Dendritic cell treated with granulocyte-macrophage colony-stimulating factor and Interleukin-4, amounts not matched to agents 40 ng/mL and 50 ng/mL, for 4 days (primary cell): ENCODE measurements at regions not wholly inside any gene's neighbourhood (a gene's known extent, or its start where the extent isn't known, plus 50 kb on each side); places are given as distances from the start of the nearest gene placed in this dataset.

Source experiments
- H3K27ac Mint-ChIP-seq: one replicate; pipeline ENCODE4 v1.8.0; 2022; ENCODE audit warnings: mild to moderate bottlenecking, mixed read lengths
- H3K27me3 Mint-ChIP-seq: one replicate; pipeline ENCODE4 v1.8.0; 2022; ENCODE audit warnings: mild to moderate bottlenecking, mixed read lengths
- H3K36me3 Mint-ChIP-seq: one replicate; pipeline ENCODE4 v1.8.0; 2022; ENCODE audit warnings: low read depth, mixed read lengths
- H3K4me1 Mint-ChIP-seq: one replicate; pipeline ENCODE4 v1.8.0; 2022; ENCODE audit warnings: low read depth, mixed read lengths
- H3K4me3 Mint-ChIP-seq: one replicate; pipeline ENCODE4 v1.8.0; 2022; ENCODE audit warnings: mild to moderate bottlenecking, moderate library complexity, mixed read lengths
- H3K9me3 Mint-ChIP-seq: one replicate; pipeline ENCODE4 v1.8.0; 2022; ENCODE audit warnings: mixed read lengths
- intact Hi-C: fragments of 100-400 bp; cut with micrococcal nuclease; formaldehyde crosslinking; loops from one replicate; pipeline ENCODE4 v1.15.0; 2022

GRCh38 chr1:5365751-5366150, 626.5 kb downstream of the NPHP4 start:
- Mint-ChIP-seq H3K36me3 (no peaks in the 10 kb centered on the region), H3K9me3 (peaks cover 2% of the 10 kb centered on the region), H3K4me1 (no peaks in the 10 kb centered on the region), H3K27ac (no peak overlapping the region), H3K27me3 (no peaks in the 10 kb centered on the region), H3K4me3 (no peak overlapping the region)
- intact Hi-C loops, result no loop called here

GRCh38 chr1:5364591-5364990, 627.6 kb downstream of the NPHP4 start:
- H3K4me1 Mint-ChIP-seq, result no peaks in the 10 kb centered on the region
- H3K4me3 Mint-ChIP-seq, result no peak overlapping the region
- H3K27ac Mint-ChIP-seq, result no peak overlapping the region

GRCh38 chr1:5354681-5355080, 637.5 kb downstream of the NPHP4 start:
- peaks cover 15% of the 10 kb centered on the region for H3K9me3 Mint-ChIP-seq
- no peaks in the 10 kb centered on the region for H3K4me1 Mint-ChIP-seq
- H3K27ac Mint-ChIP-seq, result no peak overlapping the region
- no peaks in the 10 kb centered on the region for H3K27me3 Mint-ChIP-seq
- H3K4me3 Mint-ChIP-seq, result no peak overlapping the region
- intact Hi-C loops, result no loop called here
- no peaks in the 10 kb centered on the region for H3K36me3 Mint-ChIP-seq

More at GRCh38 chr1:5364591-5364990, 627.6 kb downstream of the NPHP4 start:
- H3K36me3 Mint-ChIP-seq, result no peaks in the 10 kb centered on the region
- peaks cover 13% of the 10 kb centered on the region for H3K9me3 Mint-ChIP-seq
- intact Hi-C loops, result no loop called here
- no peaks in the 10 kb centered on the region for H3K27me3 Mint-ChIP-seq

- Mint-ChIP-seq H3K36me3 (no peaks in the 10 kb centered on the region), H3K27ac (no peak overlapping the region), H3K9me3 (peaks cover 8% of the 10 kb centered on the region), H3K4me3 (no peak overlapping the region), H3K4me1 (no peaks in the 10 kb centered on the region), H3K27me3 (no peaks in the 10 kb centered on the region)
- intact Hi-C loops, result no loop called here
Observed at GRCh38 chr1:5351366-5351765, 640.9 kb downstream of the NPHP4 start.

- Mint-ChIP-seq H3K27ac (no peak overlapping the region), H3K4me1 (no peaks in the 10 kb centered on the region), H3K9me3 (peaks cover 8% of the 10 kb centered on the region)
Observed at GRCh38 chr1:5349526-5349925, 642.7 kb downstream of the NPHP4 start.

GRCh38 chr1:5348732-5349465, 643.3 kb downstream of the NPHP4 start:
- Mint-ChIP-seq H3K9me3 (peaks cover 8% of the 10 kb centered on the region), H3K27me3 (no peaks in the 10 kb centered on the region)
- intact Hi-C loops, result no loop called here

More at GRCh38 chr1:5349526-5349925, 642.7 kb downstream of the NPHP4 start:
- intact Hi-C loops, result no loop called here
- Mint-ChIP-seq H3K4me3 (no peak overlapping the region), H3K27me3 (no peaks in the 10 kb centered on the region), H3K36me3 (no peaks in the 10 kb centered on the region)

GRCh38 chr1:5347726-5348125, 644.5 kb downstream of the NPHP4 start:
- Mint-ChIP-seq H3K9me3 (peaks cover 8% of the 10 kb centered on the region), H3K27me3 (no peaks in the 10 kb centered on the region), H3K36me3 (no peaks in the 10 kb centered on the region), H3K4me1 (no peaks in the 10 kb centered on the region), H3K27ac (no peak overlapping the region), H3K4me3 (no peak overlapping the region)
- intact Hi-C loops, result no loop called here

More at GRCh38 chr1:5348732-5349465, 643.3 kb downstream of the NPHP4 start:
- Mint-ChIP-seq H3K36me3 (no peaks in the 10 kb centered on the region), H3K4me3 (no peak overlapping the region), H3K4me1 (no peaks in the 10 kb centered on the region), H3K27ac (no peak overlapping the region)

- Mint-ChIP-seq H3K27me3 (no peaks in the 10 kb centered on the region), H3K27ac (no peak overlapping the region), H3K4me1 (no peaks in the 10 kb centered on the region), H3K4me3 (no peak overlapping the region), H3K9me3 (peaks cover 8% of the 10 kb centered on the region), H3K36me3 (no peaks in the 10 kb centered on the region)
- intact Hi-C loops, result no loop called here
Observed at GRCh38 chr1:5345556-5345955, 646.7 kb downstream of the NPHP4 start.

- no peak overlapping the region for H3K27ac Mint-ChIP-seq
- no peak overlapping the region for H3K4me3 Mint-ChIP-seq
- no peaks in the 10 kb centered on the region for H3K9me3 Mint-ChIP-seq
- no peaks in the 10 kb centered on the region for H3K36me3 Mint-ChIP-seq
- H3K27me3 Mint-ChIP-seq, result no peaks in the 10 kb centered on the region
- intact Hi-C loops, result no loop called here
- no peaks in the 10 kb centered on the region for H3K4me1 Mint-ChIP-seq
Observed at GRCh38 chr1:5343256-5344020, 648.8 kb downstream of the NPHP4 start.

- no peak overlapping the region for H3K4me3 Mint-ChIP-seq
- H3K36me3 Mint-ChIP-seq, result no peaks in the 10 kb centered on the region
- no peak overlapping the region for H3K27ac Mint-ChIP-seq
- intact Hi-C loops, result no loop called here
- no peaks in the 10 kb centered on the region for H3K9me3 Mint-ChIP-seq
- no peaks in the 10 kb centered on the region for H3K4me1 Mint-ChIP-seq
- H3K27me3 Mint-ChIP-seq, result no peaks in the 10 kb centered on the region
Observed at GRCh38 chr1:5342830-5343229, 649.4 kb downstream of the NPHP4 start.

- H3K4me1 Mint-ChIP-seq, result no peaks in the 10 kb centered on the region
- no peak overlapping the region for H3K4me3 Mint-ChIP-seq
- no peaks in the 10 kb centered on the region for H3K27me3 Mint-ChIP-seq
- H3K27ac Mint-ChIP-seq, result no peak overlapping the region
- intact Hi-C loops, result no loop called here
- H3K36me3 Mint-ChIP-seq, result no peaks in the 10 kb centered on the region
- H3K9me3 Mint-ChIP-seq, result no peaks in the 10 kb centered on the region
Observed at GRCh38 chr1:5342172-5342571, 650.1 kb downstream of the NPHP4 start.

- no peak overlapping the region for H3K27ac Mint-ChIP-seq
- no peaks in the 10 kb centered on the region for H3K36me3 Mint-ChIP-seq
- no peak overlapping the region for H3K4me3 Mint-ChIP-seq
- no peaks in the 10 kb centered on the region for H3K4me1 Mint-ChIP-seq
- intact Hi-C loops, result no loop called here
- H3K27me3 Mint-ChIP-seq, result no peaks in the 10 kb centered on the region
- H3K9me3 Mint-ChIP-seq, result no peaks in the 10 kb centered on the region
Observed at GRCh38 chr1:5341471-5341870, 650.8 kb downstream of the NPHP4 start.

- H3K4me1 Mint-ChIP-seq, result no peaks in the 10 kb centered on the region
- no peaks in the 10 kb centered on the region for H3K27me3 Mint-ChIP-seq
Observed at GRCh38 chr1:5340560-5341130, 651.6 kb downstream of the NPHP4 start.

GRCh38 chr1:5338466-5338865, 653.8 kb downstream of the NPHP4 start:
- no peaks in the 10 kb centered on the region for H3K36me3 Mint-ChIP-seq
- H3K27ac Mint-ChIP-seq, result no peak overlapping the region
- no peak overlapping the region for H3K4me3 Mint-ChIP-seq
- H3K27me3 Mint-ChIP-seq, result no peaks in the 10 kb centered on the region
- no peaks in the 10 kb centered on the region for H3K4me1 Mint-ChIP-seq
- H3K9me3 Mint-ChIP-seq, result peaks cover 8% of the 10 kb centered on the region
- intact Hi-C loops, result no loop called here

More at GRCh38 chr1:5340560-5341130, 651.6 kb downstream of the NPHP4 start:
- H3K9me3 Mint-ChIP-seq, result no peaks in the 10 kb centered on the region
- no peak overlapping the region for H3K27ac Mint-ChIP-seq
- H3K4me3 Mint-ChIP-seq, result no peak overlapping the region
- H3K36me3 Mint-ChIP-seq, result no peaks in the 10 kb centered on the region
- intact Hi-C loops, result no loop called here
